Kidney (tissue), 13 donors: ENCODE measurements at regions not wholly inside any gene's neighbourhood (a gene's known extent, or its start where the extent isn't known, plus 50 kb on each side); places are given as distances from the start of the nearest gene placed in this dataset.

Experiments used
- DNase-seq, 5 donors: peaks; one replicate each; pipeline ENCODE4 v3.0.0-alpha.2; 2013 to 2020
- FAIRE-seq: peaks from 2 replicates; lab custom pipeline; 2012; peaks lifted over from hg19 to GRCh38; lab: Jason Lieb, UNC
- H3K27ac ChIP-seq, 2 donors: one replicate each; pipeline ENCODE4 v1.7.0; 2013; ENCODE audit warnings: low read depth in 2 of 2, low read length in 2 of 2, inconsistent platforms in 1 of 2
- H3K27me3 ChIP-seq: one replicate; pipeline ENCODE4 v1.7.1; 2013; ENCODE audit warnings: low read length, inconsistent platforms; ENCODE audit not compliant: control insufficient read depth, insufficient read depth
- H3K36me3 ChIP-seq, 3 donors: one replicate each; pipeline versions ENCODE4 v1.7.0 to v1.7.1; 2013; ENCODE audit warnings: low read length in 3 of 3, control low read depth in 1 of 3, inconsistent platforms in 1 of 3; ENCODE audit not compliant: insufficient read depth in 3 of 3, control insufficient read depth in 2 of 3
- H3K4me1 ChIP-seq, 3 donors: one replicate each; pipeline versions ENCODE4 v1.7.0 to v1.7.1; 2013; ENCODE audit warnings: low read length in 3 of 3, inconsistent platforms in 1 of 3, low read depth in 1 of 3; ENCODE audit not compliant: control insufficient read depth in 2 of 3, insufficient read depth in 2 of 3
- H3K4me3 ChIP-seq, 3 donors: one replicate each; pipeline versions ENCODE4 v1.7.0 to v1.8.1; 2013; ENCODE audit warnings: low read length in 3 of 3, control low read depth in 1 of 3, inconsistent platforms in 1 of 3
- H3K9ac ChIP-seq, 3 donors: one replicate each; pipeline versions ENCODE4 v1.7.0 to v1.7.1; 2013; ENCODE audit warnings: low read length in 3 of 3, control low read depth in 1 of 3, inconsistent platforms in 1 of 3
- H3K9me3 ChIP-seq, 3 donors: one replicate each; pipeline versions ENCODE4 v1.7.0 to v1.7.1; 2013; ENCODE audit warnings: low read length in 3 of 3, control low read depth in 1 of 3, inconsistent platforms in 1 of 3; ENCODE audit not compliant: control insufficient read depth in 2 of 3, insufficient read depth in 1 of 3
- CTCF ChIP-seq: IDR thresholded peaks from 3 replicates; pipeline ENCODE4 v1.5.1; 2012; ENCODE audit warnings: mild to moderate bottlenecking, moderate library complexity, borderline replicate concordance; ENCODE audit not compliant: insufficient read depth; ENCODE audit errors: extremely low read depth
- intact Hi-C: fragments of 100-400 bp; cut with DNase I; formaldehyde crosslinking; loops from one replicate; pipeline ENCODE4 v1.11.1; 2022
- donor health status: control.
- donor health status: control.
- donor health status: control.
- donor health status: control.
- donor health status: control.
- donor health status: DM: yes; HTN: yes; CAD: no.
- donor health status: Normal renal cell carcinoma (clear cell type).

GRCh38 chr11:92588393-92588792, 363.8 kb downstream of the FAT3 start:
- Histone ChIP-seq H3K9ac (no peak overlapping the region), H3K27ac (no peak overlapping the region), H3K4me1 (no peaks in the 10 kb centered on the region), H3K36me3 (no peaks in the 10 kb centered on the region), H3K4me3 (no peak overlapping the region), H3K27me3 (no peaks in the 10 kb centered on the region), H3K9me3 (no peaks in the 10 kb centered on the region)
- DNase-seq (no peak), FAIRE-seq (no peak)
- TF ChIP-seq CTCF, result no peak
- intact Hi-C loops, result no loop called here

GRCh38 chr11:92589512-92589911, 364.9 kb downstream of the FAT3 start:
- intact Hi-C loops, result no loop called here
- TF ChIP-seq CTCF, result no peak

GRCh38 chr11:92591521-92591920, 366.9 kb downstream of the FAT3 start:
- FAIRE-seq, result no peak
- Histone ChIP-seq H3K4me1 (no peaks in the 10 kb centered on the region), H3K27ac (no peak overlapping the region), H3K9ac (no peak overlapping the region), H3K4me3 (no peak overlapping the region), H3K9me3 (no peaks in the 10 kb centered on the region), H3K27me3 (no peaks in the 10 kb centered on the region), H3K36me3 (no peaks in the 10 kb centered on the region)
- DNase-seq, result no peak
- intact Hi-C loops, result no loop called here
- TF ChIP-seq CTCF, result no peak

More at GRCh38 chr11:92589512-92589911, 364.9 kb downstream of the FAT3 start:
- Histone ChIP-seq H3K4me3 (no peak overlapping the region), H3K36me3 (no peaks in the 10 kb centered on the region), H3K9me3 (no peaks in the 10 kb centered on the region), H3K4me1 (no peaks in the 10 kb centered on the region), H3K9ac (no peak overlapping the region), H3K27ac (no peak overlapping the region), H3K27me3 (no peaks in the 10 kb centered on the region)
- DNase-seq (no peak), FAIRE-seq (no peak)

- FAIRE-seq (no peak), DNase-seq (no peak)
- TF ChIP-seq CTCF, result no peak
- Histone ChIP-seq H3K27ac (no peak overlapping the region), H3K9me3 (no peaks in the 10 kb centered on the region), H3K27me3 (no peaks in the 10 kb centered on the region), H3K9ac (no peak overlapping the region), H3K4me3 (no peak overlapping the region), H3K36me3 (no peaks in the 10 kb centered on the region), H3K4me1 (no peaks in the 10 kb centered on the region)
- intact Hi-C loops, result no loop called here
These were observed 369.6 kb downstream of the FAT3 start for GRCh38 chr11:92594251-92594650.
